ENCODE measurements at regions not wholly inside any gene's neighbourhood (a gene's known extent, or its start where the extent isn't known, plus 50 kb on each side); places are given as distances from the start of the nearest gene placed in this dataset.

GRCh38 chr5:97676608-97677007 lies 493.6 kb upstream of the RIOK2 start:
- TF ChIP-seq SIN3A (IDR thresholded peaks at IDR 0.05; ENCODE audit: borderline replicate concordance, insufficient read depth, low read length) (no peak), POLR2AphosphoS5 (IDR thresholded peaks at IDR 0.05; ENCODE audit: low read depth, low read length) (no peak), TAF1 (IDR thresholded peaks at IDR 0.05; ENCODE audit: borderline replicate concordance, insufficient read depth, low read length) (no peak), FOXP2 (optimal IDR thresholded peaks at IDR 0.05; ENCODE audit: borderline replicate concordance, extremely low read depth, extremely low read length, insufficient read depth) (no peak)
- TF ChIP-seq, protein P1, sequence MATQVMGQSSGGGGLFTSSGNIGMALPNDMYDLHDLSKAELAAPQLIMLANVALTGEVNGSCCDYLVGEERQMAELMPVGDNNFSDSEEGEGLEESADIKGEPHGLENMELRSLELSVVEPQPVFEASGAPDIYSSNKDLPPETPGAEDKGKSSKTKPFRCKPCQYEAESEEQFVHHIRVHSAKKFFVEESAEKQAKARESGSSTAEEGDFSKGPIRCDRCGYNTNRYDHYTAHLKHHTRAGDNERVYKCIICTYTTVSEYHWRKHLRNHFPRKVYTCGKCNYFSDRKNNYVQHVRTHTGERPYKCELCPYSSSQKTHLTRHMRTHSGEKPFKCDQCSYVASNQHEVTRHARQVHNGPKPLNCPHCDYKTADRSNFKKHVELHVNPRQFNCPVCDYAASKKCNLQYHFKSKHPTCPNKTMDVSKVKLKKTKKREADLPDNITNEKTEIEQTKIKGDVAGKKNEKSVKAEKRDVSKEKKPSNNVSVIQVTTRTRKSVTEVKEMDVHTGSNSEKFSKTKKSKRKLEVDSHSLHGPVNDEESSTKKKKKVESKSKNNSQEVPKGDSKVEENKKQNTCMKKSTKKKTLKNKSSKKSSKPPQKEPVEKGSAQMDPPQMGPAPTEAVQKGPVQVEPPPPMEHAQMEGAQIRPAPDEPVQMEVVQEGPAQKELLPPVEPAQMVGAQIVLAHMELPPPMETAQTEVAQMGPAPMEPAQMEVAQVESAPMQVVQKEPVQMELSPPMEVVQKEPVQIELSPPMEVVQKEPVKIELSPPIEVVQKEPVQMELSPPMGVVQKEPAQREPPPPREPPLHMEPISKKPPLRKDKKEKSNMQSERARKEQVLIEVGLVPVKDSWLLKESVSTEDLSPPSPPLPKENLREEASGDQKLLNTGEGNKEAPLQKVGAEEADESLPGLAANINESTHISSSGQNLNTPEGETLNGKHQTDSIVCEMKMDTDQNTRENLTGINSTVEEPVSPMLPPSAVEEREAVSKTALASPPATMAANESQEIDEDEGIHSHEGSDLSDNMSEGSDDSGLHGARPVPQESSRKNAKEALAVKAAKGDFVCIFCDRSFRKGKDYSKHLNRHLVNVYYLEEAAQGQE (IDR thresholded peaks at IDR 0.05; ENCODE audit: insufficient read depth in 1 of 2, low read depth in 2 of 2, low read length in 2 of 2) = no peak

DNA sequence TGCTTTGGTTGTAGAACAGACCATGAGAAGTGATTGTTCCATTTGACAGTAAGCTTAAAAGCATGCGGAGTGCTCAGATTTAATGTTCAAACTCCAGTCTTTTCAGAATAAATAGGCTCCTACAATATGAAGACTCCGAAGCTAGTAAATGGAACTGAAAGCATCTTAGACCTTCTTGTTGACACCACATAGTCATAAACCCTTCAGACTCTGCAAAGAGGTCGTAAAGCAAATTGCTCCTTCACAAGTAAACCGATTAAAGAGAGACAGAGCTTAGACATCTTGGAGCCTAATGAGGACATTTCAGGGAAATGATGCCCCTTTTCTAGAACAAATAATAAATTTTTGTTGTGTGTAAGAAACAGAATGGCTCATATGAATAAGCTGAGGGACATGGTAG lies 511.0 kb upstream of the RIOK2 start:
- TF ChIP-seq TAF1 (IDR thresholded peaks at IDR 0.05; ENCODE audit: borderline replicate concordance, insufficient read depth, low read length) = no peak
- no peak for TF ChIP-seq SIN3A (IDR thresholded peaks at IDR 0.05; ENCODE audit: borderline replicate concordance, insufficient read depth, low read length)
- TF ChIP-seq, protein P1 (IDR thresholded peaks at IDR 0.05; ENCODE audit: insufficient read depth in 1 of 2, low read depth in 2 of 2, low read length in 2 of 2) = no peak
- no peak for TF ChIP-seq POLR2AphosphoS5 (IDR thresholded peaks at IDR 0.05; ENCODE audit: low read depth, low read length)
- TF ChIP-seq FOXP2 (optimal IDR thresholded peaks at IDR 0.05; ENCODE audit: borderline replicate concordance, extremely low read depth, extremely low read length, insufficient read depth) = no peak

DNA sequence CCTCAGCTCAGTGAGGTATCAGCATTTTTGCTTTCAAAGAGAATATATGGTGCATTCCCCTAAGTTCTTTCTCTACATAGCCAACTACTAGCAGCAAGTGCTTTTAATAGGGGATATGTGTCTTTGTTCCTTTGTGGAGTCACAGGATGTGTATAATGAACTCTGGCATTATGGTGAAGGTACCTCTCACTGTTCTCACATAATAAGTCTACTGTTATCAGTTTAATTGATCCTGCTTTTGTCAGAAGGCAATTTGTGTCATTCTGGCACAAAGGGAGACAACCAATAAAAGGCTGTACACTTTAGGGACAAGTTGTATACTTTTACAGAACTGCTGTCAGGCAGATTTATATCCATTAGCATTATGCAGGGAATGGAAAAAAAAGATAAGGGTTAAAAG lies 531.4 kb upstream of the RIOK2 start:
- TF ChIP-seq, protein P1 (IDR thresholded peaks at IDR 0.05; ENCODE audit: insufficient read depth in 1 of 2, low read depth in 2 of 2, low read length in 2 of 2) = no peak
- TF ChIP-seq SIN3A (IDR thresholded peaks at IDR 0.05; ENCODE audit: borderline replicate concordance, insufficient read depth, low read length) (no peak), FOXP2 (optimal IDR thresholded peaks at IDR 0.05; ENCODE audit: borderline replicate concordance, extremely low read depth, extremely low read length, insufficient read depth) (no peak), TAF1 (IDR thresholded peaks at IDR 0.05; ENCODE audit: borderline replicate concordance, insufficient read depth, low read length) (no peak), POLR2AphosphoS5 (IDR thresholded peaks at IDR 0.05; ENCODE audit: low read depth, low read length) (no peak)

- TF ChIP-seq FOXP2 (optimal IDR thresholded peaks at IDR 0.05; ENCODE audit: borderline replicate concordance, extremely low read depth, extremely low read length, insufficient read depth) = no peak
- no peak for TF ChIP-seq TAF1 (IDR thresholded peaks at IDR 0.05; ENCODE audit: borderline replicate concordance, insufficient read depth, low read length)
Measured at GRCh38 chr5:97726106-97726505, 543.1 kb upstream of the RIOK2 start.

DNA sequence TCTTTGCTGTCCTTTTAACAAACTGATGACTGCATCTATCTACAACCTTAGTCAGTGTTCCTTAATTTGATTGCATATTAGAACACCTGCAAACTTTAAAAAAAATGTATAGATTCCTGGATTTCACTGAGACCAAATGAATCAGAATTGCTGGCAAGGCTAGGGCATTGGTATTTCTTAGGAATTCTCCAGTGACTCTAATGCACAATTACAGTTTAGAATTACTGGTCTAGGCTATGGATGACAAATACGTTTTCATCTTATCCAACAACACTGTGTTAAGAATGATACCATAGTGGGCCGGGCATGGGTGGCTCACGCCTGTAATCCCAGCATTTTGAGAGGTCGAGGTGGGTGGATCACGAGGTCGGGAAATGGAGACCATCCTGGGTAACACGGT lies 545.9 kb upstream of the RIOK2 start:
- TF ChIP-seq, protein P1 (IDR thresholded peaks at IDR 0.05; ENCODE audit: insufficient read depth in 1 of 2, low read depth in 2 of 2, low read length in 2 of 2) = no peak
- no peak for TF ChIP-seq TAF1 (IDR thresholded peaks at IDR 0.05; ENCODE audit: borderline replicate concordance, insufficient read depth, low read length)
- no peak for TF ChIP-seq POLR2AphosphoS5 (IDR thresholded peaks at IDR 0.05; ENCODE audit: low read depth, low read length)
- TF ChIP-seq FOXP2 (optimal IDR thresholded peaks at IDR 0.05; ENCODE audit: borderline replicate concordance, extremely low read depth, extremely low read length, insufficient read depth) = no peak
- no peak for TF ChIP-seq SIN3A (IDR thresholded peaks at IDR 0.05; ENCODE audit: borderline replicate concordance, insufficient read depth, low read length)
